ENCODE measurements at regions not wholly inside any gene's neighbourhood (a gene's known extent, or its start where the extent isn't known, plus 50 kb on each side); places are given as distances from the start of the nearest gene placed in this dataset.

DNA sequence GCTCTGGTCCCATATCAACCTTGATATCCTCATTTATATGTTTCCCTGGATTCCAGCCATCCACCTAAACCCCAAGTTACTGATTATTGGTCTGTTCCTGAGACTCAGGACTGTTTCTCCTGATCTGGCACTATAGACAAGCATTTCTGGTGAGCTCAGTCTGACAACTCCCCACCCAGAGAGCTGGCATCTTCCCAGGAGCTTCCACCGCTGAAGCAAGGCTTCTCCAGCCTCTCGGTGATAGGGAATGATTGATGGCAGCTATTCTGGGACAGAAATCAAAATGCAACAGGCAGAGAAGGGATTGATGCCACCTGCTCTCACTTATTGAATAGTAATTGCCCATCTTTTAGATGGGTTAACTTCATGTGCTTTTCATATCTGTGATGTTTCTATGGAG, 169.7 kb upstream of the GGTLC1 start:
- TF ChIP-seq GATA3 (IDR thresholded peaks at IDR 0.05; ENCODE audit: low read depth, low read length) (no peak), GATA2 (IDR thresholded peaks at IDR 0.05; ENCODE audit: low read depth, low read length) (no peak)

Data from SH-SY5Y (cell line).